ENCODE measurements at regions not wholly inside any gene's neighbourhood (a gene's known extent, or its start where the extent isn't known, plus 50 kb on each side); places are given as distances from the start of the nearest gene placed in this dataset.

DNA sequence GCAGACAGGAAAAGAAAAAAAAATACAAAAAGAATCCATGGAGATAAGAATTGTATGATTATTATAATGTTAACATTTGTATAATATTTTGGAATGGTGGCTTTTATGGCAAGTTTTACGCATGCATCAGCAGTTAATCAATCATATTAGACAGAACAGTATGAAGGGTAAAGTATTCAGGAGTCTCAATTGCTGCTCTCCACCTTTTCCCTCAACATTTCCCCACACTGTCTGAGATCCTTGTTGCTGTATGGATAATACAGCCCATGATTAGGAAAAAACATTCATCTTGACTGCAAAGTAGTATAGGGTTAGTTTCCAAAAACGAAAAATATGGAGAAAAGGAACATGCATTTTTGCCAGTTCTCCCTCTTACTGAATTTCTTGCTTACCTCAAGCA lies 755.3 kb upstream of the ARPP21 start (continued):
- TF ChIP-seq ZNF462 (CRISPR knock-in tag; IDR thresholded peaks at IDR 0.05) = no peak
- TF ChIP-seq, protein P1, sequence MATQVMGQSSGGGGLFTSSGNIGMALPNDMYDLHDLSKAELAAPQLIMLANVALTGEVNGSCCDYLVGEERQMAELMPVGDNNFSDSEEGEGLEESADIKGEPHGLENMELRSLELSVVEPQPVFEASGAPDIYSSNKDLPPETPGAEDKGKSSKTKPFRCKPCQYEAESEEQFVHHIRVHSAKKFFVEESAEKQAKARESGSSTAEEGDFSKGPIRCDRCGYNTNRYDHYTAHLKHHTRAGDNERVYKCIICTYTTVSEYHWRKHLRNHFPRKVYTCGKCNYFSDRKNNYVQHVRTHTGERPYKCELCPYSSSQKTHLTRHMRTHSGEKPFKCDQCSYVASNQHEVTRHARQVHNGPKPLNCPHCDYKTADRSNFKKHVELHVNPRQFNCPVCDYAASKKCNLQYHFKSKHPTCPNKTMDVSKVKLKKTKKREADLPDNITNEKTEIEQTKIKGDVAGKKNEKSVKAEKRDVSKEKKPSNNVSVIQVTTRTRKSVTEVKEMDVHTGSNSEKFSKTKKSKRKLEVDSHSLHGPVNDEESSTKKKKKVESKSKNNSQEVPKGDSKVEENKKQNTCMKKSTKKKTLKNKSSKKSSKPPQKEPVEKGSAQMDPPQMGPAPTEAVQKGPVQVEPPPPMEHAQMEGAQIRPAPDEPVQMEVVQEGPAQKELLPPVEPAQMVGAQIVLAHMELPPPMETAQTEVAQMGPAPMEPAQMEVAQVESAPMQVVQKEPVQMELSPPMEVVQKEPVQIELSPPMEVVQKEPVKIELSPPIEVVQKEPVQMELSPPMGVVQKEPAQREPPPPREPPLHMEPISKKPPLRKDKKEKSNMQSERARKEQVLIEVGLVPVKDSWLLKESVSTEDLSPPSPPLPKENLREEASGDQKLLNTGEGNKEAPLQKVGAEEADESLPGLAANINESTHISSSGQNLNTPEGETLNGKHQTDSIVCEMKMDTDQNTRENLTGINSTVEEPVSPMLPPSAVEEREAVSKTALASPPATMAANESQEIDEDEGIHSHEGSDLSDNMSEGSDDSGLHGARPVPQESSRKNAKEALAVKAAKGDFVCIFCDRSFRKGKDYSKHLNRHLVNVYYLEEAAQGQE (IDR thresholded peaks at IDR 0.05; ENCODE audit: unreplicated experiment) = no peak
- TF ChIP-seq ETS1 (IDR thresholded peaks at IDR 0.05) = no peak

- Histone ChIP-seq H3F3A (replicated peaks; ENCODE audit: low read depth) (no peaks in the 10 kb centered on the region), H3K27ac (ENCODE audit: low read depth) (no peak overlapping the region), H3K4me3 (no peak overlapping the region), H3K36me3 (ENCODE audit: insufficient read depth) (no peaks in the 10 kb centered on the region), H3K4me2 (no peak overlapping the region), H3K27me3 (ENCODE audit: insufficient read depth) (no peaks in the 10 kb centered on the region), H3K9me2 (ENCODE audit: insufficient read depth) (no peaks in the 10 kb centered on the region), H3K79me2 (replicated peaks; ENCODE audit: insufficient read depth) (no peaks in the 10 kb centered on the region), H3K4me1 (ENCODE audit: insufficient read depth) (peaks cover 8% of the 10 kb centered on the region; the same call in 1 of the 2 replicates), H2AFZ (no peak overlapping the region), H4K20me1 (replicated peaks; ENCODE audit: insufficient read depth) (no peaks in the 10 kb centered on the region)
- Mint-ChIP-seq H3K27me3 (ENCODE audit: insufficient read depth, low read depth, poor library complexity) (no peaks in the 10 kb centered on the region), H3K4me3 (no peak overlapping the region), H3K27ac (no peak overlapping the region), H3K4me1 (peaks cover 3% of the 10 kb centered on the region; the same call in 2 of the 3 replicates), H3K9me3 (no peaks in the 10 kb centered on the region), H3K36me3 (ENCODE audit: low read depth) (no peaks in the 10 kb centered on the region)
- DNase-seq (ENCODE audit: low spot score) = no peak
- no peak for ATAC-seq
- TF ChIP-seq POLR2AphosphoS5 (IDR thresholded peaks at IDR 0.05; ENCODE audit: low read depth) = no peak
- TF ChIP-seq ZNF462 (CRISPR knock-in tag; IDR thresholded peaks at IDR 0.05) = no peak
Observed at GRCh38 chr3:34886443-34886842, 752.9 kb upstream of the ARPP21 start.

Measured in GM23338 (cell line).